H9 (cell line): ENCODE measurements at regions not wholly inside any gene's neighbourhood (a gene's known extent, or its start where the extent isn't known, plus 50 kb on each side); places are given as distances from the start of the nearest gene placed in this dataset.
A peak's percentile ranks its signal among the peaks of the same experiment; 100 is the strongest.

Experiments used
- DNase-seq: peaks from one replicate; pipeline ENCODE4 v3.0.0-alpha.2; 2017
- H2AFZ ChIP-seq: one replicate; pipeline ENCODE4 v1.6.1; 2013; ENCODE audit warnings: mild to moderate bottlenecking, low read length, control low read depth, moderate library complexity
- H2AK5ac ChIP-seq: 2 replicates; pipeline ENCODE4 v1.6.1; 2013; ENCODE audit warnings: low read length, control low read depth, mixed read lengths; ENCODE audit not compliant: insufficient read length
- H2BK120ac ChIP-seq: one replicate; pipeline ENCODE4 v1.6.1; 2013; ENCODE audit warnings: low read depth, mild to moderate bottlenecking, low read length, control low read depth, inconsistent platforms; ENCODE audit not compliant: poor library complexity, severe bottlenecking
- H2BK12ac ChIP-seq: 2 replicates; pipeline ENCODE4 v1.6.1; 2013; ENCODE audit warnings: low read length, control low read depth, mixed read lengths, low read depth; ENCODE audit not compliant: insufficient read length
- H2BK15ac ChIP-seq: 2 replicates; pipeline ENCODE4 v1.6.1; 2013; ENCODE audit warnings: low read depth, low read length, control low read depth
- H2BK20ac ChIP-seq: one replicate; pipeline ENCODE4 v1.6.1; 2013; ENCODE audit warnings: low read depth, mild to moderate bottlenecking, low read length, control low read depth, inconsistent platforms; ENCODE audit not compliant: poor library complexity, severe bottlenecking
- H2BK5ac ChIP-seq: 2 replicates; pipeline ENCODE4 v1.6.1; 2013; ENCODE audit warnings: low read length, control low read depth, mixed read lengths; ENCODE audit not compliant: insufficient read length
- H3K14ac ChIP-seq: 2 replicates; pipeline ENCODE4 v1.6.1; 2013; ENCODE audit warnings: low read length, control low read depth; ENCODE audit not compliant: insufficient read depth
- H3K18ac ChIP-seq: 2 replicates; pipeline ENCODE4 v1.6.1; 2013; ENCODE audit warnings: low read depth, mild to moderate bottlenecking, mixed read lengths, low read length, control low read depth; ENCODE audit not compliant: insufficient read length
- H3K23ac ChIP-seq: 2 replicates; pipeline ENCODE4 v1.6.1; 2013; ENCODE audit warnings: low read length, control low read depth, mixed read lengths, low read depth; ENCODE audit not compliant: insufficient read length
- H3K23me2 ChIP-seq: 2 replicates; pipeline ENCODE4 v1.6.1; 2013; ENCODE audit warnings: low read depth, mild to moderate bottlenecking, mixed read lengths, low read length, control low read depth; ENCODE audit not compliant: insufficient read length, poor library complexity, severe bottlenecking
- H3K27ac ChIP-seq: 2 replicates; pipeline ENCODE4 v1.5.1; 2013; ENCODE audit warnings: low read length, control low read depth, mixed read lengths, low read depth; ENCODE audit not compliant: insufficient read length
- H3K27me3 ChIP-seq: 2 replicates; pipeline ENCODE4 v1.6.1; 2013; ENCODE audit warnings: low read length, control low read depth, inconsistent platforms; ENCODE audit not compliant: insufficient read depth
- H3K4ac ChIP-seq: 2 replicates; pipeline ENCODE4 v1.6.1; 2013; ENCODE audit warnings: low read depth, mild to moderate bottlenecking, control low read depth, inconsistent platforms, low read length, moderate library complexity
- H3K4me1 ChIP-seq: 2 replicates; pipeline ENCODE4 v1.6.1; 2013; ENCODE audit warnings: low read length, control low read depth, inconsistent platforms; ENCODE audit not compliant: insufficient read depth
- H3K4me2 ChIP-seq: 2 replicates; pipeline ENCODE4 v1.6.1; 2013; ENCODE audit warnings: low read length, control low read depth, mixed read lengths; ENCODE audit not compliant: insufficient read length, insufficient read depth
- H3K56ac ChIP-seq: 2 replicates; pipeline ENCODE4 v1.6.1; 2013; ENCODE audit warnings: low read depth, mild to moderate bottlenecking, mixed read lengths, low read length, control low read depth; ENCODE audit not compliant: insufficient read length
- H3K79me1 ChIP-seq: 2 replicates; pipeline ENCODE4 v1.6.1; 2013; ENCODE audit warnings: low read depth, mild to moderate bottlenecking, moderate library complexity, low read length, control low read depth, inconsistent platforms; ENCODE audit not compliant: insufficient read depth, poor library complexity, severe bottlenecking
- H3K79me2 ChIP-seq: 2 replicates; pipeline ENCODE4 v1.6.1; 2013; ENCODE audit warnings: low read length, control low read depth, inconsistent platforms; ENCODE audit not compliant: insufficient read depth
- H3K9ac ChIP-seq: 2 replicates; pipeline ENCODE4 v1.6.1; 2013; ENCODE audit warnings: low read length, control low read depth, mixed read lengths; ENCODE audit not compliant: insufficient read length; ENCODE audit errors: extremely low read depth
- H3K9me3 ChIP-seq: one replicate; pipeline ENCODE4 v1.6.1; 2013; ENCODE audit warnings: low read depth, low read length, inconsistent platforms; ENCODE audit not compliant: control insufficient read depth
- H3T11ph ChIP-seq: one replicate; pipeline ENCODE4 v1.6.1; 2013; ENCODE audit warnings: mild to moderate bottlenecking, low read length, control low read depth, inconsistent platforms
- H4K20me1 ChIP-seq: one replicate; pipeline ENCODE4 v1.6.1; 2013; ENCODE audit not compliant: control insufficient read depth, insufficient read length, insufficient read depth
- H4K5ac ChIP-seq: 2 replicates; pipeline ENCODE4 v1.6.1; 2013; ENCODE audit warnings: low read depth, mild to moderate bottlenecking, mixed read lengths, low read length, control low read depth; ENCODE audit not compliant: insufficient read length
- H4K8ac ChIP-seq: replicated peaks from 2 replicates; pipeline ENCODE4 v1.6.1; 2013; ENCODE audit warnings: low read length, control low read depth, mixed read lengths, low read depth; ENCODE audit not compliant: insufficient read length
- H4K91ac ChIP-seq: 2 replicates; pipeline ENCODE4 v1.6.1; 2013; ENCODE audit warnings: low read depth, mild to moderate bottlenecking, moderate library complexity, mixed read lengths, low read length, control low read depth; ENCODE audit not compliant: insufficient read length
- H3K27ac Mint-ChIP-seq, 3 experiments: 2 replicates in 2 of 3; 3 replicates in 1 of 3; pipeline ENCODE4 v1.8.0; 2020 to 2021; ENCODE audit warnings: mixed read lengths in 3 of 3, mild to moderate bottlenecking in 1 of 3, moderate library complexity in 1 of 3
- H3K27me3 Mint-ChIP-seq: 2 replicates; pipeline ENCODE4 v1.8.0; 2021; ENCODE audit warnings: low read depth, mild to moderate bottlenecking, moderate library complexity, mixed read lengths
- H3K36me3 Mint-ChIP-seq, 3 experiments: 2 replicates in 2 of 3; 3 replicates in 1 of 3; pipeline ENCODE4 v1.8.0; 2020 to 2021; ENCODE audit warnings: low read depth in 3 of 3, mixed read lengths in 3 of 3; ENCODE audit not compliant: insufficient read depth in 1 of 3
- H3K4me1 Mint-ChIP-seq, 2 experiments: 2 replicates each; pipeline ENCODE4 v1.8.0; 2020; ENCODE audit warnings: mixed read lengths in 2 of 2
- H3K4me3 Mint-ChIP-seq, 2 experiments: 2 replicates in 1 of 2; 3 replicates in 1 of 2; pipeline ENCODE4 v1.8.0; 2020 to 2021; ENCODE audit warnings: mild to moderate bottlenecking in 2 of 2, mixed read lengths in 2 of 2, moderate library complexity in 1 of 2
- H3K9me3 Mint-ChIP-seq, 2 experiments: 2 replicates in 1 of 2; 3 replicates in 1 of 2; pipeline ENCODE4 v1.8.0; 2020; ENCODE audit warnings: mild to moderate bottlenecking in 2 of 2, mixed read lengths in 2 of 2, moderate library complexity in 1 of 2
- CTCF ChIP-seq: fragments of 200-600 bp; sonication (generic); conservative IDR thresholded peaks from 3 replicates; pipeline ENCODE4 v1.8.0; 2021; ENCODE audit warnings: antibody characterized with exemption, mild to moderate bottlenecking
- WGBS: extraction: QIAGEN DNeasy Blood & Tissue Kit; methylation state at CpG from one replicate; pipeline ENCODE4 v1.1.7; 2013; ENCODE audit warnings: missing lambda C conversion rate, low lambda C conversion rate, mixed read lengths; ENCODE audit not compliant: insufficient read length; ENCODE audit errors: extremely low coverage; 5-methylcytosine and 5-hydroxymethylcytosine counted together

- Histone ChIP-seq H3K23ac (no peak overlapping the region), H3K27ac (no peak overlapping the region), H3T11ph (no peak overlapping the region), H3K4ac (no peak overlapping the region), H3K79me2 (no peaks in the 10 kb centered on the region), H3K9me3 (no peaks in the 10 kb centered on the region), H3K14ac (no peak overlapping the region), H3K79me1 (no peaks in the 10 kb centered on the region), H3K56ac (no peak overlapping the region), H2BK12ac (no peak overlapping the region), H2AFZ (no peak overlapping the region), H2BK20ac (no peak overlapping the region), H4K20me1 (no peaks in the 10 kb centered on the region), H2AK5ac (no peak overlapping the region), H3K9ac (no peak overlapping the region), H3K4me1 (peaks cover 2% of the 10 kb centered on the region; the same call in 1 of the 2 replicates), H4K8ac (no peak overlapping the region), H3K23me2 (no peaks in the 10 kb centered on the region), H3K18ac (no peak overlapping the region), H2BK5ac (no peak overlapping the region), H2BK120ac (no peak overlapping the region), H3K27me3 (no peaks in the 10 kb centered on the region), H3K4me2 (no peak overlapping the region), H4K5ac (no peak overlapping the region), H2BK15ac (no peak overlapping the region), H4K91ac (no peak overlapping the region)
- Mint-ChIP-seq H3K9me3 (no peaks in the 10 kb centered on the region), H3K27ac (peak overlapping the region in 1 of 3 experiments; percentile 74; a peak in 1 of 7 replicates), H3K27me3 (no peaks in the 10 kb centered on the region), H3K4me3 (no peak overlapping the region), H3K36me3 (no peaks in the 10 kb centered on the region), H3K4me1 (peaks cover 28 to 32% of the 10 kb centered on the region in 2 experiments)
- no peak for DNase-seq
- no peak for TF ChIP-seq CTCF
- no CpG with 5 or more reads among the region's 9 CpGs for WGBS
Measured at GRCh38 chr4:181827246-181827645, 416.0 kb upstream of the TENM3 start.
